Vagina (tissue), 2 donors: ENCODE measurements at regions not wholly inside any gene's neighbourhood (a gene's known extent, or its start where the extent isn't known, plus 50 kb on each side); places are given as distances from the start of the nearest gene placed in this dataset.

Experiments
- CTCF ChIP-seq, 3 experiments: fragments of 450-650 bp in 2 of 3; fragments of 200-600 bp in 1 of 3; sonication (generic) in 1 of 3; IDR thresholded peaks; one replicate each; pipeline ENCODE4 v1.5.1; 2017 to 2019; ENCODE audit warnings: antibody characterized with exemption in 3 of 3, mild to moderate bottlenecking in 2 of 3, moderate library complexity in 2 of 3
- POLR2A ChIP-seq, 2 donors: fragments of 450-650 bp; IDR thresholded peaks; one replicate each; pipeline ENCODE4 v1.6.1; 2017; ENCODE audit warnings: antibody characterized with exemption in 2 of 2, mild to moderate bottlenecking in 2 of 2, moderate library complexity in 2 of 2
- POLR2AphosphoS5 ChIP-seq, 2 donors: sonication (generic); formaldehyde crosslinking; IDR thresholded peaks; one replicate each; pipeline ENCODE4 v1.9.0; 2017; ENCODE audit warnings: antibody characterized with exemption in 2 of 2, mild to moderate bottlenecking in 2 of 2, low read depth in 1 of 2; ENCODE audit not compliant: insufficient read depth in 1 of 2

GRCh38 chr12:115121053-115121452 is 437.1 kb upstream of the TBX3 start:
- TF ChIP-seq CTCF (IDR thresholded peaks at IDR 0.05) (no peak), POLR2AphosphoS5 (IDR thresholded peaks at IDR 0.05; ENCODE audit: insufficient read depth in 1 of 2, low read depth in 1 of 2) (no peak), POLR2A (IDR thresholded peaks at IDR 0.05) (no peak)
